ENCODE measurements at regions not wholly inside any gene's neighbourhood (a gene's known extent, or its start where the extent isn't known, plus 50 kb on each side); places are given as distances from the start of the nearest gene placed in this dataset.

DNA sequence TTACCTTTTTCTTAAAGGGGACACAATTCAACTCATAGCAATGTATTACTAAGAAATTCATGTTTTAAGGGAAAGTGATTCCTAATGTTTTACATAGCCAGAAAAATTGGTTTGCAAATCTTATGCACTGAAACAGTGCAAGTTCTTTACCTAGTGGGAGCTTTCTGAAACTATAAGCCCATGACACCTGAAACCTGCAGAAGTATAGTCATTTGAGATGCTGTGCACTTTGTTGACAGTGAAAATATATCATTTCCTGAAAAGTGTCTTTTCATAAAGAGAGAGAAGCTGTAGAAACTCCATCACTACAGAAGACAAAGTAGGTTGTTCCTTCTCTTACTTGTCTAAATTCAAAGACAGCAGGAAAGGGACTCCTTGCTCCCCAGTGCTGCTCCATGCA lies 517.1 kb downstream of the LMO7 start:
- no peaks in the 10 kb centered on the region for H3K27me3 ChIP-seq
- no peak for DNase-seq
- TF ChIP-seq, protein P1, sequence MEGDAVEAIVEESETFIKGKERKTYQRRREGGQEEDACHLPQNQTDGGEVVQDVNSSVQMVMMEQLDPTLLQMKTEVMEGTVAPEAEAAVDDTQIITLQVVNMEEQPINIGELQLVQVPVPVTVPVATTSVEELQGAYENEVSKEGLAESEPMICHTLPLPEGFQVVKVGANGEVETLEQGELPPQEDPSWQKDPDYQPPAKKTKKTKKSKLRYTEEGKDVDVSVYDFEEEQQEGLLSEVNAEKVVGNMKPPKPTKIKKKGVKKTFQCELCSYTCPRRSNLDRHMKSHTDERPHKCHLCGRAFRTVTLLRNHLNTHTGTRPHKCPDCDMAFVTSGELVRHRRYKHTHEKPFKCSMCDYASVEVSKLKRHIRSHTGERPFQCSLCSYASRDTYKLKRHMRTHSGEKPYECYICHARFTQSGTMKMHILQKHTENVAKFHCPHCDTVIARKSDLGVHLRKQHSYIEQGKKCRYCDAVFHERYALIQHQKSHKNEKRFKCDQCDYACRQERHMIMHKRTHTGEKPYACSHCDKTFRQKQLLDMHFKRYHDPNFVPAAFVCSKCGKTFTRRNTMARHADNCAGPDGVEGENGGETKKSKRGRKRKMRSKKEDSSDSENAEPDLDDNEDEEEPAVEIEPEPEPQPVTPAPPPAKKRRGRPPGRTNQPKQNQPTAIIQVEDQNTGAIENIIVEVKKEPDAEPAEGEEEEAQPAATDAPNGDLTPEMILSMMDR (IDR thresholded peaks at IDR 0.05), result no peak
- no peak for TF ChIP-seq POLR2A (IDR thresholded peaks at IDR 0.05)
- H3K27ac ChIP-seq, result no peak overlapping the region
- intact Hi-C loops (cut with DNase I; ENCODE audit: low total_unique reads), result no loop called here
- no peaks in the 10 kb centered on the region for H3K9me3 ChIP-seq
- no peaks in the 10 kb centered on the region for H3K36me3 ChIP-seq (ENCODE audit: low read depth, missing control alignments)
- no peak overlapping the region for H3K4me3 ChIP-seq
- no peaks in the 10 kb centered on the region for H3K4me1 ChIP-seq

DNA sequence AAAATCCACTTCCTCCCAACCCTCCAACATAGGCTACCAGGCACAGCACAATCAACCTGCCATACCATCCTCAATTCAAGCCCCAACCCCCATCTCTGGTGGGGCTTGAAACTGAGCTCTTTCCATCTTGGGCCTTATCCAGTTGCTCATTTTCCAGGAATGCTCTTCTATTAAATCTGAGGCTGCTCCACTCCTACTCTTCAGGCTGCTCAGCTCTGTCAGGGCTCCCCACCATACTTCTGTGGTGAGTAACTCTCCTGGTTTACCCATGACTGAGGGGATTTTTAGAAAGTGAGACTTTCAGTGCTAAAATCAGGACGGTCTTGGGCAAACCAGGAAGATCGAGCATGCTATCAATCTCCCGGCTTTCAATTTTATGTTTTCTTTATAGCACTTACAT lies 512.8 kb downstream of the LMO7 start:
- TF ChIP-seq, protein P1 (IDR thresholded peaks at IDR 0.05), result no peak
- no peak for TF ChIP-seq POLR2A (IDR thresholded peaks at IDR 0.05)
- intact Hi-C loops (cut with DNase I; ENCODE audit: low total_unique reads), result no loop called here
- no peaks in the 10 kb centered on the region for H3K4me1 ChIP-seq
- H3K36me3 ChIP-seq (ENCODE audit: low read depth, missing control alignments), result no peaks in the 10 kb centered on the region
- H3K27me3 ChIP-seq, result no peaks in the 10 kb centered on the region
- DNase-seq, result no peak
- H3K9me3 ChIP-seq, result no peaks in the 10 kb centered on the region
- H3K27ac ChIP-seq, result no peak overlapping the region
- H3K4me3 ChIP-seq, result no peak overlapping the region
- WGBS, 2 donors, result 61 to 73% methylated on average over 3 of the region's 3 CpGs

DNA sequence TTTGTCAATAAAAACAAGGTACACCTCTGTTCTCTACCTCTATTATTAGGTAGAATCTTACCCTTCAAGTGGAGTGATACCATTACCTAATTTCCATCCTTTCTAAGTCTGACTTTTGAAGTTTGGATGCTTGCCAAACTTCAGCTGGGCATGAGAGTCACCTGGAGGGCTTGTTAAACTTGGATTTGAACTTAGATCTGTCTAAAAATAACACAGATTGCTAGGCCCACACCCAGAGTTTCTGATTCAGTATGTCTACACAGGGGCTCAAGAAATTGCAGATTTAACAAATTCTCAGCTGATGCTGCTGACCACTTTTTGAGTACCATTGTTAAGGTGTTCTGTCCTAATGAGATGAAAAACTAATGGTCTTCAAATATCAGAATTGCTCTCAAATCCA lies 512.2 kb downstream of the LMO7 start:
- DNase-seq, result no peak
- H3K27me3 ChIP-seq, result no peaks in the 10 kb centered on the region
- H3K4me3 ChIP-seq, result no peak overlapping the region
- no peak for TF ChIP-seq POLR2A (IDR thresholded peaks at IDR 0.05)
- TF ChIP-seq, protein P1 (IDR thresholded peaks at IDR 0.05), result no peak
- no peak overlapping the region for H3K27ac ChIP-seq
- no peaks in the 10 kb centered on the region for H3K36me3 ChIP-seq (ENCODE audit: low read depth, missing control alignments)
- intact Hi-C loops (cut with DNase I; ENCODE audit: low total_unique reads), result no loop called here
- no peaks in the 10 kb centered on the region for H3K4me1 ChIP-seq
- H3K9me3 ChIP-seq, result no peaks in the 10 kb centered on the region

DNA sequence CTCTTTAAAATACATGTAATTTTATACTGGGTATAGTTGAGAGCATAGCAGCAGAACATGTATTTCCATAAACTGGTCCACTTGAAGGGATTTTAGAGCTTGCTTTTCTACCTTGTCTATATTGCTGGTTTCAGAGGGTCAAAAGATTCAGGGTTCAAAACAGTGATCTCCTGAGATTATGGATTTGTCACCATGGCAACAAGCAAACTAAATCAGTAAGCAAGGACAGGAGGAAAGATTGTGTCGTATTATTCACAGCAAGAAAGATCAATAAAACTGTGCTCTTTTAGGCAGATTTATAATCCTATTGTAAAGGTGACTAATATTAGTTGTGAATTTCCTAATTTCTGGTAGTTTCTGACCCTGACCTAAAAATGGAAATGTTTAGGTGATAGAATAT lies 496.4 kb downstream of the LMO7 start:
- Histone ChIP-seq H3K9me3 (no peaks in the 10 kb centered on the region), H3K27ac (no peak overlapping the region), H3K27me3 (no peaks in the 10 kb centered on the region), H3K36me3 (ENCODE audit: low read depth, missing control alignments) (no peaks in the 10 kb centered on the region), H3K4me1 (no peaks in the 10 kb centered on the region), H3K4me3 (no peak overlapping the region)
- no peak for DNase-seq
- intact Hi-C loops (cut with DNase I; ENCODE audit: low total_unique reads), result no loop called here
- TF ChIP-seq, protein P1 (IDR thresholded peaks at IDR 0.05), result no peak
- TF ChIP-seq POLR2A (IDR thresholded peaks at IDR 0.05), result no peak
- WGBS, 2 donors, result 95 to 98% methylated on average over 1 of the region's 1 CpG

DNA sequence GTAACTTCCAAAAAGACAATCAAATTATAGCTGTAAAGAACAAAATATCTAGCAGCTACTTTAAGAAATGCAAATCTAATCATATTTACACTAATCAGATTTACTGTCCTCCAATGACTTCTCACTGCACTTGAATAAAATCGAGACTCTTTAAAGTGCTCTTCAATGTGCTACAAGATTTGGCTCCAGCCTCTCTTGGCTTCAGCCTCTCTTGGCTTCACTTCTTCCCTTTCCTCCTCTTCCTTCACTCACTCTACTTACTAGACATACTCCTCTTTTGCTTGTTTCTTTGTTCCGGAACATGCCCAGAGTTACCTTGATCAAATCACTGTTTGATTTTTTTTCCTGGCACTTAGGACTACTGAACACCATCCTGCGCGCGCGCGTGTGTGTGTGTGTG lies 495.4 kb downstream of the LMO7 start:
- H3K27ac ChIP-seq, result no peak overlapping the region
- no peaks in the 10 kb centered on the region for H3K27me3 ChIP-seq
- no peak overlapping the region for H3K4me3 ChIP-seq
- H3K36me3 ChIP-seq (ENCODE audit: low read depth, missing control alignments), result no peaks in the 10 kb centered on the region
- no peaks in the 10 kb centered on the region for H3K4me1 ChIP-seq
- H3K9me3 ChIP-seq, result no peaks in the 10 kb centered on the region
- no peak for DNase-seq
- intact Hi-C loops (cut with DNase I; ENCODE audit: low total_unique reads), result no loop called here
- no peak for TF ChIP-seq POLR2A (IDR thresholded peaks at IDR 0.05)
- TF ChIP-seq, protein P1 (IDR thresholded peaks at IDR 0.05), result no peak
- 65 to 76% methylated on average over 7 of the region's 7 CpGs for WGBS, 2 donors

Measured in testis (tissue), 2 donors.